Loucy (cell line): ENCODE measurements at regions not wholly inside any gene's neighbourhood (a gene's known extent, or its start where the extent isn't known, plus 50 kb on each side); places are given as distances from the start of the nearest gene placed in this dataset.

Source experiments
- EZH2phosphoT487 ChIP-seq: fragments of 200-600 bp; IDR thresholded peaks from 2 replicates; pipeline ENCODE4 v1.6.1; 2018; ENCODE audit warnings: antibody characterized with exemption, mild to moderate bottlenecking, moderate library complexity, borderline replicate concordance
- TF ChIP-seq, protein P1 (sequence below): fragments of 200-600 bp; sonication (generic); conservative IDR thresholded peaks from 2 replicates; pipeline ENCODE4 v1.5.1; 2014; ENCODE audit warnings: mild to moderate bottlenecking, antibody characterized with exemption, low read length

GRCh38 chr3:22671848-22672247 lies 531.3 kb upstream of the UBE2E2 start:
- TF ChIP-seq EZH2phosphoT487 = no peak
- TF ChIP-seq, protein P1, sequence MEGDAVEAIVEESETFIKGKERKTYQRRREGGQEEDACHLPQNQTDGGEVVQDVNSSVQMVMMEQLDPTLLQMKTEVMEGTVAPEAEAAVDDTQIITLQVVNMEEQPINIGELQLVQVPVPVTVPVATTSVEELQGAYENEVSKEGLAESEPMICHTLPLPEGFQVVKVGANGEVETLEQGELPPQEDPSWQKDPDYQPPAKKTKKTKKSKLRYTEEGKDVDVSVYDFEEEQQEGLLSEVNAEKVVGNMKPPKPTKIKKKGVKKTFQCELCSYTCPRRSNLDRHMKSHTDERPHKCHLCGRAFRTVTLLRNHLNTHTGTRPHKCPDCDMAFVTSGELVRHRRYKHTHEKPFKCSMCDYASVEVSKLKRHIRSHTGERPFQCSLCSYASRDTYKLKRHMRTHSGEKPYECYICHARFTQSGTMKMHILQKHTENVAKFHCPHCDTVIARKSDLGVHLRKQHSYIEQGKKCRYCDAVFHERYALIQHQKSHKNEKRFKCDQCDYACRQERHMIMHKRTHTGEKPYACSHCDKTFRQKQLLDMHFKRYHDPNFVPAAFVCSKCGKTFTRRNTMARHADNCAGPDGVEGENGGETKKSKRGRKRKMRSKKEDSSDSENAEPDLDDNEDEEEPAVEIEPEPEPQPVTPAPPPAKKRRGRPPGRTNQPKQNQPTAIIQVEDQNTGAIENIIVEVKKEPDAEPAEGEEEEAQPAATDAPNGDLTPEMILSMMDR = peak; percentile 63
